GM12891 (cell line): ENCODE measurements at regions not wholly inside any gene's neighbourhood (a gene's known extent, or its start where the extent isn't known, plus 50 kb on each side); places are given as distances from the start of the nearest gene placed in this dataset.

Experiments used
- POLR2A ChIP-seq: IDR thresholded peaks from 2 replicates; pipeline ENCODE4 v1.6.1; 2011; ENCODE audit warnings: low read depth, low read length, control low read depth
- POLR2AphosphoS5 ChIP-seq: IDR thresholded peaks from 2 replicates; pipeline ENCODE4 v1.6.1; 2011; ENCODE audit warnings: low read depth, low read length, control low read depth
- POU2F2 ChIP-seq: IDR thresholded peaks from 2 replicates; pipeline ENCODE4 v1.6.1; 2011; ENCODE audit warnings: low read depth, mild to moderate bottlenecking, control low read depth, low read length, moderate library complexity
- SPI1 ChIP-seq: IDR thresholded peaks from 2 replicates; pipeline ENCODE4 v1.6.1; 2011; ENCODE audit warnings: low read depth, low read length, control low read depth
- TAF1 ChIP-seq: IDR thresholded peaks from 2 replicates; pipeline ENCODE4 v1.6.1; 2011; ENCODE audit warnings: low read depth, low read length, control low read depth

GRCh38 chr18:28287146-28287545, 110.2 kb upstream of the CDH2 start:
- TF ChIP-seq POLR2AphosphoS5 (no peak), POLR2A (no peak), SPI1 (no peak), TAF1 (no peak), POU2F2 (no peak)
